ENCODE measurements at regions not wholly inside any gene's neighbourhood (a gene's known extent, or its start where the extent isn't known, plus 50 kb on each side); places are given as distances from the start of the nearest gene placed in this dataset.

DNA sequence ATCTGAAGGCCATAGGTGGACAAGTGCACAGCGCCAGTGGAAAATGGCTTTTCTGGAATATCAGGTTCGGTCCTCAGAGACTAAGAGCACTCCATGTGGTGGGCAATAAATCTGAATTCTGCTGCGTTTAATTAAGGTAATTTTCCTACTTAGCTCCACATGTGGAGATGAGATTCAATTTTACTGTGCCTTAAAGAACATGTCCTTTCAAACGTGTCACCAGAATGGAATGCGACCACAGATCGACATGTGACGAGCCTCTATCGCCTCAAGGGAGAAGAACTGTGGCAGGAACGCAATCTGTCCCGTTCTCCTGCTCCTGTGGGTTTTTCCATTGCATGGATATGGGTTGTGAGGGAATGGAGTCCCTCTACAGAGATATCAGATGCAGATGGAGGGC, 205.3 kb upstream of the ZNF32 start:
- TF ChIP-seq, protein P1, sequence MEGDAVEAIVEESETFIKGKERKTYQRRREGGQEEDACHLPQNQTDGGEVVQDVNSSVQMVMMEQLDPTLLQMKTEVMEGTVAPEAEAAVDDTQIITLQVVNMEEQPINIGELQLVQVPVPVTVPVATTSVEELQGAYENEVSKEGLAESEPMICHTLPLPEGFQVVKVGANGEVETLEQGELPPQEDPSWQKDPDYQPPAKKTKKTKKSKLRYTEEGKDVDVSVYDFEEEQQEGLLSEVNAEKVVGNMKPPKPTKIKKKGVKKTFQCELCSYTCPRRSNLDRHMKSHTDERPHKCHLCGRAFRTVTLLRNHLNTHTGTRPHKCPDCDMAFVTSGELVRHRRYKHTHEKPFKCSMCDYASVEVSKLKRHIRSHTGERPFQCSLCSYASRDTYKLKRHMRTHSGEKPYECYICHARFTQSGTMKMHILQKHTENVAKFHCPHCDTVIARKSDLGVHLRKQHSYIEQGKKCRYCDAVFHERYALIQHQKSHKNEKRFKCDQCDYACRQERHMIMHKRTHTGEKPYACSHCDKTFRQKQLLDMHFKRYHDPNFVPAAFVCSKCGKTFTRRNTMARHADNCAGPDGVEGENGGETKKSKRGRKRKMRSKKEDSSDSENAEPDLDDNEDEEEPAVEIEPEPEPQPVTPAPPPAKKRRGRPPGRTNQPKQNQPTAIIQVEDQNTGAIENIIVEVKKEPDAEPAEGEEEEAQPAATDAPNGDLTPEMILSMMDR (IDR thresholded peaks at IDR 0.05; ENCODE audit: low read length), result no peak
- TF ChIP-seq EZH2phosphoT487 (IDR thresholded peaks at IDR 0.05; ENCODE audit: low read length), result no peak
